ENCODE measurements at regions not wholly inside any gene's neighbourhood (a gene's known extent, or its start where the extent isn't known, plus 50 kb on each side); places are given as distances from the start of the nearest gene placed in this dataset.
"Not testable (repeated sequence)": the region's sequence is repeated elsewhere in the genome, so short reads cannot be mapped to it uniquely, and the experiment has no call there.

- no peaks in the 10 kb centered on the region for H3K79me2 ChIP-seq (ENCODE audit: low read length)
- no peak overlapping the region for H3K4me2 ChIP-seq (ENCODE audit: low read depth, low read length)
- H3K27me3 ChIP-seq (replicated peaks; ENCODE audit: insufficient read depth, low read length): no peaks in the 10 kb centered on the region
- no peaks in the 10 kb centered on the region for H3K9me3 ChIP-seq (replicated peaks; ENCODE audit: insufficient read depth, low read length)
- no peaks in the 10 kb centered on the region for H3K36me3 ChIP-seq (replicated peaks; ENCODE audit: insufficient read depth, low read length)
- no peak overlapping the region for H3K4me3 ChIP-seq (ENCODE audit: low read length)
- DNase-seq: no peak
- H3K4me1 ChIP-seq (ENCODE audit: low read length): no peaks in the 10 kb centered on the region
- no peak overlapping the region for H3K9ac ChIP-seq (ENCODE audit: low read length)
- H2AFZ ChIP-seq (ENCODE audit: low read length): no peak overlapping the region
- H3F3A ChIP-seq (ENCODE audit: insufficient read depth, low read length): no peaks in the 10 kb centered on the region
- no peaks in the 10 kb centered on the region for H4K20me1 ChIP-seq (ENCODE audit: insufficient read depth, low read length)
- H3K9me2 ChIP-seq (replicated peaks; ENCODE audit: insufficient read depth, low read length): no peaks in the 10 kb centered on the region
- TF ChIP-seq CTCF (IDR thresholded peaks at IDR 0.05; ENCODE audit: low read length) (no peak), EZH2phosphoT487 (IDR thresholded peaks at IDR 0.05; ENCODE audit: low read length) (no peak), EZH2 (optimal IDR thresholded peaks at IDR 0.05; ENCODE audit: low read depth, low read length) (no peak)
- H3K27ac ChIP-seq (ENCODE audit: low read length): no peak overlapping the region
Measured at GRCh38 chrX:155747520-155747919, 133.6 kb upstream of the VAMP7 start.

- Histone ChIP-seq H2AFZ (ENCODE audit: low read length) (no peak overlapping the region), H3K9ac (ENCODE audit: low read length) (no peak overlapping the region), H3K9me3 (replicated peaks; ENCODE audit: insufficient read depth, low read length) (no peaks in the 10 kb centered on the region), H3K27me3 (replicated peaks; ENCODE audit: insufficient read depth, low read length) (no peaks in the 10 kb centered on the region), H3K9me2 (replicated peaks; ENCODE audit: insufficient read depth, low read length) (no peaks in the 10 kb centered on the region), H4K20me1 (ENCODE audit: insufficient read depth, low read length) (no peaks in the 10 kb centered on the region), H3K4me3 (ENCODE audit: low read length) (no peak overlapping the region), H3K4me1 (ENCODE audit: low read length) (no peaks in the 10 kb centered on the region), H3K27ac (ENCODE audit: low read length) (no peak overlapping the region), H3K36me3 (replicated peaks; ENCODE audit: insufficient read depth, low read length) (no peaks in the 10 kb centered on the region), H3F3A (ENCODE audit: insufficient read depth, low read length) (no peaks in the 10 kb centered on the region), H3K4me2 (ENCODE audit: low read depth, low read length) (no peak overlapping the region), H3K79me2 (ENCODE audit: low read length) (no peaks in the 10 kb centered on the region)
- no peak for DNase-seq
- TF ChIP-seq CTCF (IDR thresholded peaks at IDR 0.05; ENCODE audit: low read length): no peak
- TF ChIP-seq EZH2 (optimal IDR thresholded peaks at IDR 0.05; ENCODE audit: low read depth, low read length): no peak
- no peak for TF ChIP-seq EZH2phosphoT487 (IDR thresholded peaks at IDR 0.05; ENCODE audit: low read length)
Measured at GRCh38 chrX:155745792-155746191, 133.0 kb upstream of the TMLHE start.

GRCh38 chrX:155744534-155744933, 131.8 kb upstream of the TMLHE start:
- TF ChIP-seq EZH2phosphoT487 (IDR thresholded peaks at IDR 0.05; ENCODE audit: low read length) (no peak), EZH2 (optimal IDR thresholded peaks at IDR 0.05; ENCODE audit: low read depth, low read length) (no peak)
- H2AFZ ChIP-seq (ENCODE audit: low read length): no peak overlapping the region
- H3K4me2 ChIP-seq (ENCODE audit: low read depth, low read length): no peak overlapping the region
- no peaks in the 10 kb centered on the region for H3K27me3 ChIP-seq (replicated peaks; ENCODE audit: insufficient read depth, low read length)
- H3K36me3 ChIP-seq (replicated peaks; ENCODE audit: insufficient read depth, low read length): no peaks in the 10 kb centered on the region
- no peak overlapping the region for H3K27ac ChIP-seq (ENCODE audit: low read length)
- H3K9ac ChIP-seq (ENCODE audit: low read length): no peak overlapping the region
- DNase-seq: no peak
- no peaks in the 10 kb centered on the region for H3K79me2 ChIP-seq (ENCODE audit: low read length)
- no peak overlapping the region for H3K4me3 ChIP-seq (ENCODE audit: low read length)
- H3K9me2 ChIP-seq (replicated peaks; ENCODE audit: insufficient read depth, low read length): no peaks in the 10 kb centered on the region
- H3F3A ChIP-seq (ENCODE audit: insufficient read depth, low read length): no peaks in the 10 kb centered on the region
- no peaks in the 10 kb centered on the region for H4K20me1 ChIP-seq (ENCODE audit: insufficient read depth, low read length)
- H3K9me3 ChIP-seq (replicated peaks; ENCODE audit: insufficient read depth, low read length): no peaks in the 10 kb centered on the region
- no peaks in the 10 kb centered on the region for H3K4me1 ChIP-seq (ENCODE audit: low read length)

GRCh38 chrX:155728335-155728734, 115.6 kb upstream of the TMLHE start:
- H3K27me3 ChIP-seq (replicated peaks; ENCODE audit: insufficient read depth, low read length); H3K9me2 ChIP-seq (replicated peaks; ENCODE audit: insufficient read depth, low read length); H3K4me2 ChIP-seq (ENCODE audit: low read depth, low read length); H3F3A ChIP-seq (ENCODE audit: insufficient read depth, low read length); H3K9me3 ChIP-seq (replicated peaks; ENCODE audit: insufficient read depth, low read length); H3K4me3 ChIP-seq (ENCODE audit: low read length); H3K79me2 ChIP-seq (ENCODE audit: low read length); DNase-seq; H2AFZ ChIP-seq (ENCODE audit: low read length); H4K20me1 ChIP-seq (ENCODE audit: insufficient read depth, low read length); H3K27ac ChIP-seq (ENCODE audit: low read length); H3K9ac ChIP-seq (ENCODE audit: low read length); H3K4me1 ChIP-seq (ENCODE audit: low read length); H3K36me3 ChIP-seq (replicated peaks; ENCODE audit: insufficient read depth, low read length): not testable (repeated sequence)
